HCT116 (cell line): ENCODE measurements at regions not wholly inside any gene's neighbourhood (a gene's known extent, or its start where the extent isn't known, plus 50 kb on each side); places are given as distances from the start of the nearest gene placed in this dataset.

ENCODE experiments used
- ATAC-seq: fragments of 200-7000 bp; cut with Tn5 transposase; 2 replicates; pipeline ENCODE4 v1.9.1; 2020; ENCODE audit warnings: mild to moderate bottlenecking, moderate library complexity
- BruUV-seq: library from RNA; stranded (reverse); fragments of 400-500 nt; replicated peaks from 2 replicates; lab custom pipeline; 2021; lab: Mats Ljungman, UMichigan
- CTCF ChIA-PET: fragments of 300-600 bp; sonication (Branson Sonifier 250); formaldehyde crosslinking; loops from one replicate; lab custom pipeline; 2021; ENCODE audit warnings: antibody characterized with exemption; lab: Charles Lee
- POLR2A ChIA-PET: fragments of 300-600, 350-600 bp; sonication (Branson Sonifier 250); formaldehyde crosslinking; loops from one replicate; lab custom pipeline; 2021; ENCODE audit warnings: antibody characterized with exemption; lab: Charles Lee
- RAD21 ChIA-PET, 2 experiments: fragments of 300-600 bp; sonication (Branson Sonifier 250); formaldehyde crosslinking; loops; one replicate each; lab custom pipeline; 2023; ENCODE audit warnings: low total read pairs in 2 of 2; ENCODE audit not compliant: uncharacterized antibody in 2 of 2, unreplicated experiment in 2 of 2, low non-redundant PET in 1 of 2; lab: Charles Lee
- DNase-seq: peaks from one replicate; pipeline ENCODE4 v3.0.0-alpha.2; 2010; ENCODE audit warnings: low read depth, low spot score
- H2AFZ ChIP-seq: fragments of 200-600 bp; shearing (Covaris generic), sonication (generic); 2 replicates; pipeline ENCODE4 v1.6.1; 2017; ENCODE audit warnings: low read depth, mixed run types, mixed read lengths, antibody characterized with exemption, low read length; ENCODE audit not compliant: poor library complexity, severe bottlenecking
- H3K27ac ChIP-seq: 2 replicates; pipeline ENCODE4 v1.5.1; 2012; ENCODE audit warnings: low read depth, low read length
- H3K27me3 ChIP-seq: fragments of 200-600 bp; sonication (generic); 2 replicates; pipeline ENCODE4 v1.6.1; 2016; ENCODE audit warnings: mixed run types, low read length, mixed read lengths; ENCODE audit not compliant: insufficient read depth
- H3K36me3 ChIP-seq, 2 experiments: fragments of 200-500 bp in 1 of 2; fragments of 200-600 bp in 1 of 2; sonication (Bioruptor generic) in 1 of 2; sonication (generic) in 1 of 2; 2 replicates each; pipeline versions ENCODE4 v1.5.1 to v1.6.1; 2014 to 2016; ENCODE audit warnings: low read length in 2 of 2, inconsistent platforms in 1 of 2, mixed read lengths in 1 of 2, mixed run types in 1 of 2; ENCODE audit not compliant: insufficient read depth in 2 of 2, control insufficient read depth in 1 of 2
- H3K4me1 ChIP-seq, 2 experiments: fragments of 200-600 bp in 1 of 2; sonication (generic) in 1 of 2; 2 replicates each; pipeline versions ENCODE4 v1.5.1 to v1.6.1; 2012 to 2017; ENCODE audit warnings: low read length in 2 of 2, inconsistent platforms in 1 of 2, mild to moderate bottlenecking in 1 of 2, mixed read lengths in 1 of 2, mixed run types in 1 of 2, moderate library complexity in 1 of 2; ENCODE audit not compliant: insufficient read depth in 2 of 2, control insufficient read depth in 1 of 2
- H3K4me2 ChIP-seq: fragments of 200-600 bp; sonication (generic); 2 replicates; pipeline ENCODE4 v1.6.1; 2017; ENCODE audit warnings: mixed run types, low read length, mixed read lengths
- H3K4me3 ChIP-seq, 2 experiments: fragments of 200-600 bp in 1 of 2; sonication (generic) in 1 of 2; replicated peaks in 1 of 2; 2 replicates each; pipeline ENCODE4 v1.5.1; 2011 to 2016; ENCODE audit warnings: low read length in 2 of 2, control low read depth in 1 of 2, low read depth in 1 of 2, mild to moderate bottlenecking in 1 of 2, mixed read lengths in 1 of 2, mixed run types in 1 of 2
- H3K79me2 ChIP-seq: fragments of 200-600 bp; sonication (generic); 2 replicates; pipeline ENCODE4 v1.6.1; 2017; ENCODE audit warnings: mild to moderate bottlenecking, mixed run types, low read length, moderate library complexity, mixed read lengths; ENCODE audit not compliant: insufficient read depth
- H3K9ac ChIP-seq: fragments of 200-600 bp; sonication (generic); 2 replicates; pipeline ENCODE4 v1.6.1; 2016; ENCODE audit warnings: low read length, mixed read lengths
- H3K9me2 ChIP-seq: fragments of 200-600 bp; sonication (generic), shearing (Covaris generic); 2 replicates; pipeline ENCODE4 v1.6.1; 2017; ENCODE audit warnings: mixed run types, mild to moderate bottlenecking, moderate library complexity; ENCODE audit not compliant: insufficient read depth
- H3K9me3 ChIP-seq, 2 experiments: fragments of 200-500 bp in 1 of 2; fragments of 200-600 bp in 1 of 2; sonication (Bioruptor generic) in 1 of 2; sonication (generic) in 1 of 2; 2 replicates each; pipeline ENCODE4 v1.6.1; 2014 to 2017; ENCODE audit warnings: low read length in 2 of 2, mixed read lengths in 2 of 2, inconsistent platforms in 1 of 2, low read depth in 1 of 2, mild to moderate bottlenecking in 1 of 2, mixed run types in 1 of 2, moderate library complexity in 1 of 2; ENCODE audit not compliant: control insufficient read depth in 1 of 2, insufficient read depth in 1 of 2
- H4K20me1 ChIP-seq: fragments of 200-600 bp; sonication (generic), shearing (Covaris generic); 2 replicates; pipeline ENCODE4 v1.6.1; 2017; ENCODE audit warnings: mixed run types, mild to moderate bottlenecking, moderate library complexity; ENCODE audit not compliant: insufficient read depth
- CBX3 ChIP-seq: IDR thresholded peaks from 2 replicates; pipeline ENCODE4 v1.6.1; 2012; ENCODE audit warnings: low read depth
- ELF1 ChIP-seq: IDR thresholded peaks from 2 replicates; pipeline ENCODE4 v1.6.1; 2012; ENCODE audit warnings: low read depth, borderline replicate concordance
- EZH2 ChIP-seq: fragments of 200-600 bp; sonication (generic); IDR thresholded peaks from 2 replicates; pipeline ENCODE4 v1.6.1; 2017; ENCODE audit warnings: antibody characterized with exemption, mixed run types
- EZH2phosphoT487 ChIP-seq: fragments of 200-600 bp; IDR thresholded peaks from 2 replicates; pipeline ENCODE4 v1.6.1; 2018; ENCODE audit warnings: antibody characterized with exemption, borderline replicate concordance
- REST ChIP-seq: IDR thresholded peaks from 2 replicates; pipeline ENCODE4 v1.6.1; 2012; ENCODE audit warnings: low read depth
- SIN3A ChIP-seq: IDR thresholded peaks from 2 replicates; pipeline ENCODE4 v1.6.1; 2012; ENCODE audit warnings: low read depth
- SP1 ChIP-seq: IDR thresholded peaks from 2 replicates; pipeline ENCODE4 v1.6.1; 2012; ENCODE audit warnings: low read depth
- SRF ChIP-seq: IDR thresholded peaks from 2 replicates; pipeline ENCODE4 v1.6.1; 2012; ENCODE audit warnings: low read depth
- TCF7L2 ChIP-seq: IDR thresholded peaks from 2 replicates; pipeline ENCODE4 v1.7.0; 2011; ENCODE audit warnings: borderline replicate concordance, inconsistent platforms; ENCODE audit not compliant: insufficient read depth, insufficient read length; ENCODE audit errors: extremely low read depth
- YY1 ChIP-seq: IDR thresholded peaks from 2 replicates; pipeline ENCODE4 v1.6.1; 2011; ENCODE audit warnings: low read length, low read depth, moderate library complexity, mild to moderate bottlenecking; ENCODE audit not compliant: insufficient replicate concordance; ENCODE audit errors: extremely low read depth
- ZBTB33 ChIP-seq: IDR thresholded peaks from 2 replicates; pipeline ENCODE4 v1.6.1; 2011; ENCODE audit warnings: mild to moderate bottlenecking, low read length, moderate library complexity; ENCODE audit not compliant: insufficient replicate concordance; ENCODE audit errors: extremely low read depth
- ZFX ChIP-seq: fragments of 450-650 bp; IDR thresholded peaks from 2 replicates; pipeline ENCODE4 v1.6.1; 2017
- ZNF274 ChIP-seq: fragments of 200-500 bp; sonication (Bioruptor generic); IDR thresholded peaks from 2 replicates; pipeline ENCODE4 v1.6.1; 2014; ENCODE audit warnings: mild to moderate bottlenecking, low read depth, low read length, inconsistent platforms
- intact Hi-C: fragments of 100-400 bp; cut with micrococcal nuclease; formaldehyde crosslinking; loops from 2 replicates; pipeline ENCODE4 v1.10.0; 2022
- TF ChIP-seq, protein P1 (sequence below): IDR thresholded peaks from 2 replicates; pipeline ENCODE4 v1.6.1; 2012
- TF ChIP-seq, protein P2 (sequence below), 3 experiments: fragments of 200-600 bp in 1 of 3; sonication (generic) in 1 of 3; IDR thresholded peaks in 2 of 3; conservative IDR thresholded peaks in 1 of 3; 2 replicates each; pipeline ENCODE4 v1.5.1; 2012 to 2017; ENCODE audit warnings: low read depth in 2 of 3, low read length in 2 of 3, antibody characterized with exemption in 1 of 3, borderline replicate concordance in 1 of 3, control low read depth in 1 of 3, mild to moderate bottlenecking in 1 of 3, mixed read lengths in 1 of 3, mixed run types in 1 of 3, moderate library complexity in 1 of 3; ENCODE audit not compliant: insufficient read depth in 1 of 3

DNA sequence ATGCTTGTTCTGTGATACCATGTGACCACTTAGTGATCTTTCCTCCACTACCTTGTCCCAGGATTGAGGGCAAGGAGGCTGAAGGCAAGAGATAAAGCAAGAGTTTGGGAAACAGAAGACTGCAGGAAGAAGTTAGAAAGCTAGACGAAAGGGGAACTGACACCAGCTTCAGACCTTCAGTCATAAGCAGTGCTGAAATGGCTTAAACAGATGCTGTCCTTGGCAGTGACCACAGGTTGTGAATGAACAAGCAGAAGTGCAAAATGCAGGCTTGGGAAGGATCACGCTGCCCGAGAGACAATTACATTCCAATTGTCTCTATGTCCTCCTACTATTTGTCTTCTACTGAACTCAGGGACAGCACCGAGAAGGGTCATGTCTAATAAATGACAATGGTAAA, 704.9 kb upstream of the AUTS2 start:
- Histone ChIP-seq H3K9ac (no peak overlapping the region), H3K79me2 (no peaks in the 10 kb centered on the region), H4K20me1 (no peaks in the 10 kb centered on the region), H3K4me1 (no peaks in the 10 kb centered on the region), H3K9me2 (no peaks in the 10 kb centered on the region), H3K9me3 (peaks cover 6 to 13% of the 10 kb centered on the region in 2 experiments; a peak in 2 of 4 replicates), H3K4me2 (no peak overlapping the region), H2AFZ (no peak overlapping the region), H3K4me3 (no peak overlapping the region), H3K27me3 (no peaks in the 10 kb centered on the region), H3K27ac (no peak overlapping the region), H3K36me3 (no peaks in the 10 kb centered on the region)
- DNase-seq (no peak), ATAC-seq (no peak)
- TF ChIP-seq YY1 (no peak), CBX3 (no peak), EZH2 (no peak), TCF7L2 (no peak), EZH2phosphoT487 (no peak), ELF1 (no peak), SP1 (no peak), REST (no peak), SRF (no peak), ZFX (no peak), SIN3A (no peak), ZNF274 (no peak), ZBTB33 (no peak)
- TF ChIP-seq, protein P1, sequence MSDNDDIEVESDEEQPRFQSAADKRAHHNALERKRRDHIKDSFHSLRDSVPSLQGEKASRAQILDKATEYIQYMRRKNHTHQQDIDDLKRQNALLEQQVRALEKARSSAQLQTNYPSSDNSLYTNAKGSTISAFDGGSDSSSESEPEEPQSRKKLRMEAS = no peak
- TF ChIP-seq, protein P2, sequence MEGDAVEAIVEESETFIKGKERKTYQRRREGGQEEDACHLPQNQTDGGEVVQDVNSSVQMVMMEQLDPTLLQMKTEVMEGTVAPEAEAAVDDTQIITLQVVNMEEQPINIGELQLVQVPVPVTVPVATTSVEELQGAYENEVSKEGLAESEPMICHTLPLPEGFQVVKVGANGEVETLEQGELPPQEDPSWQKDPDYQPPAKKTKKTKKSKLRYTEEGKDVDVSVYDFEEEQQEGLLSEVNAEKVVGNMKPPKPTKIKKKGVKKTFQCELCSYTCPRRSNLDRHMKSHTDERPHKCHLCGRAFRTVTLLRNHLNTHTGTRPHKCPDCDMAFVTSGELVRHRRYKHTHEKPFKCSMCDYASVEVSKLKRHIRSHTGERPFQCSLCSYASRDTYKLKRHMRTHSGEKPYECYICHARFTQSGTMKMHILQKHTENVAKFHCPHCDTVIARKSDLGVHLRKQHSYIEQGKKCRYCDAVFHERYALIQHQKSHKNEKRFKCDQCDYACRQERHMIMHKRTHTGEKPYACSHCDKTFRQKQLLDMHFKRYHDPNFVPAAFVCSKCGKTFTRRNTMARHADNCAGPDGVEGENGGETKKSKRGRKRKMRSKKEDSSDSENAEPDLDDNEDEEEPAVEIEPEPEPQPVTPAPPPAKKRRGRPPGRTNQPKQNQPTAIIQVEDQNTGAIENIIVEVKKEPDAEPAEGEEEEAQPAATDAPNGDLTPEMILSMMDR (IDR thresholded peaks at IDR 0.05 in 2 of 3, conservative IDR thresholded peaks at IDR 0.05 in 1 of 3; ENCODE audit: borderline replicate concordance in 1 of 3, insufficient read depth in 1 of 3, low read depth in 2 of 3, low read length in 2 of 3) = no peak
- intact Hi-C loops = no loop called here
- RAD21 ChIA-PET = no interaction called here
- POLR2A ChIA-PET = no interaction called here
- CTCF ChIA-PET = no interaction called here
- no TSS peak for BruUV-seq
